ENCODE measurements at regions not wholly inside any gene's neighbourhood (a gene's known extent, or its start where the extent isn't known, plus 50 kb on each side); places are given as distances from the start of the nearest gene placed in this dataset.
"Not testable (repeated sequence)": the region's sequence is repeated elsewhere in the genome, so short reads cannot be mapped to it uniquely, and the experiment has no call there.

DNA sequence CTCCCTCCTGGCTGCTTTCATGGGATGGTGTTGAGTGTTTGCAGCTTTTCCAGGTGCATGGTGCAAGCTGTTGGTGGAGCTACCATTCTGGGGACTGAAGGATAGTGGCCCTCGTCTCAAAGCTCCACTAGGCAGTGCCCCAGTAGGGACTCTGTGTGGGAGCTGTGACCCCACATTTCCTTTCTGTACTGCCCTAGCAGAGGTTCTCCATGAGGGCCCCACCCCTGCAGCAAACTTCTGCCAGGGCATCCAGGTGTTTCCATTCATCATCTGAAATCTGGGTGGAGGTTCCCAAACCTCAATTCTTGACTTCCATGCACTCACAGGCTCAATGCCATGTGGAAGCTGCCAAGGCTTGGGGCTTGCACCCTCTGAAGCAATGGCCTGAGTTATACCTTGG lies 72.7 kb upstream of the S1PR3 start:
- intact Hi-C loops (cut with micrococcal nuclease): not testable (repeated sequence)

- intact Hi-C loops (cut with micrococcal nuclease): no loop called here
Observed at GRCh38 chr9:88920645-88921044, 70.6 kb upstream of the S1PR3 start.

DNA sequence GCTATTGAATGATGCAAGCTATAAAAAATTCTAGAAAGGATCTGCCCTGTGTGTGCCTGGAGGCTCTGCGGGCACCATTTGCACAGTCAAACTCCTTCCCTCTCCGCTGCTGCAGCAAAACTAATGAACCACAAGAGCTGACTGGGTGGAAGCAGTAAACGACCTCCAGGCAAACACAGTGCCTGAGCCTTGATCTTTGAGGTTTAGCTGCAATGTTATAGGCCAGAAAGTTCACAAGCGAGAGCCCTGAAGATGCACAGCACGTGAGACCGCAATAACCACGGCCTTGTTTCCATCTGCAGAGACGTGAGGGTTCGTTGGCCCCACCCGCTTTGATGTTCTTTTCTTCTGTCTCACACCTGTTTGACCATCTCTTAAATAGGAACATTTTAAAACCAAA lies 69.2 kb upstream of the S1PR3 start:
- intact Hi-C loops (cut with micrococcal nuclease): no loop called here

GRCh38 chr9:88923092-88923491 lies 68.2 kb upstream of the S1PR3 start:
- intact Hi-C loops (cut with micrococcal nuclease): no loop called here

- intact Hi-C loops (cut with micrococcal nuclease): no loop called here
Observed at GRCh38 chr9:88923653-88924288, 67.5 kb upstream of the S1PR3 start.

- intact Hi-C loops (cut with micrococcal nuclease): no loop called here
Observed at GRCh38 chr9:88925481-88925880, 65.8 kb upstream of the S1PR3 start.

- intact Hi-C loops (cut with micrococcal nuclease): no loop called here
Observed at GRCh38 chr9:88926781-88927505, 64.3 kb upstream of the S1PR3 start.

DNA sequence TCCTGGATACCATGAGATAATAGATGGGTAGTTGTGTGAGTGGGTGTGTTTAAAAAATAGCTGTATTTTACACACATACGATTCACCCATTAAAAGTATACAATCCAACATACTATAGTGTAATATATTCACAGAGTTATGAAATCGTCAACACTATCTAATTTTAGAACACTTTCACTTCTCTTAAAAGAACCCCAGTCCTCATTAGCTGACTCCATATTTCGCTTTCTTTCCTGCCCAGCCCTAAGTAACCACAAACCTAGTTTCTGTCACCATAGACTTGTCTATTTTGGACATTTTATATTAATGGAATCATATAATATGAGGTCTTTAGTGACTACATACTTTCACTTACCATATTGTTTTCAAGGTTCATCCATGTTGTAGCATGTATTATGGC lies 63.8 kb upstream of the S1PR3 start:
- intact Hi-C loops (cut with micrococcal nuclease): no loop called here

DNA sequence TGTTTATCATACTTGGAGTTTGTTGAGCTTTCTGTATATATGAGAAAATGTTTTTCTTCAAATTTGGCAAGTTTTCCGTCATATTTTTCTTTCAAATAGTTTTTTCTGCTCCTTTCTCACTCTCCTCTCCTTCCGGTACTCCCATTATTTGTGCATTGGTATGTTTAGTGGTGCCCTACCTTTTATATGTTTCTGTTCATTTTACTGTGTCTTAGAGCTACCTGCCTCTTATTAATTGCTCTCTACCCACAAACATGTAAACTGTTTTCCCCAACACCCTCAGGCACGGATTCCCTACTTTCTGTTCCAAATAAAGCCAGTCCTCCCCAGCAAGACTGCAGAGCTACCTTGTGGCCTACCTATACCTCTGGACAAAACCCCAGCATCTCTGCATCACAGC lies 60.6 kb upstream of the S1PR3 start:
- intact Hi-C loops (cut with micrococcal nuclease): no loop called here

GRCh38 chr9:88932766-88933165 lies 58.5 kb upstream of the S1PR3 start:
- intact Hi-C loops (cut with micrococcal nuclease): no loop called here

DNA sequence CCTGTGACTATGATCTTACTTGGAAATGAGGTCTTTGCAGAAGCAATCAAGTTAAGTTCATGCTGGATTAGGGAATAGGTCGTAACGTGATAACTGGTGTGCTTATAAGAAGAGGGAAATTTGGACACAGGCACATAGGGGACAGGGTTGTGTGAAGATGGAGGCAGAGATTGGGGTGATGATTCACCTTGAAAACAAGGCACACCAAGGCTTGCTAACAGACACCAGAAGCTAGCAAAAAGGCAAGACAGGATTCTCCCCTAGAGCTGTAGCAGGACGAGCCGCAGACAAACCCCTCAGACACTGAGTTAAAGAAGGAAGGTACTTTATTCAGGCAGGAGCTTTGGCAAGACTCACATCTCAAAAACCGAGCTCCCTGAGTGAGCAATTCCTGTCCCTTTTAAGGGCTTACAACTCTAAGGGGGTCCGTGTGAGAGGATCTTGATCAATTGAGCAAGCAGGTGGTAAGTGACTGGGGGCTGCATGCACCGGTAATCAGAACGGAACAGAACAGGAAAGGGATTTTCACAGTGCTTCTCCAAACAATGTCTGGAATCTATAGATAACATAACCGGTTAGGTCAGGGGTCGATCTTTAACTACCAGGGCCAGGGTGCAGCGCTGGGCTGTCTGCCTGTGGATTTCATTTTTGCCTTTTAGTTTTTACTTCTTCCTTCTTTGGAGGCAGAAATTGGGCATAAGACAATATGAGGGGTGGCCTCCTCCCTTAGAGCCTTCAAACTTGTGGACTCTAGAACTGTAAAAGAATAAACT lies 57.5 kb upstream of the S1PR3 start:
- intact Hi-C loops (cut with micrococcal nuclease): no loop called here

DNA sequence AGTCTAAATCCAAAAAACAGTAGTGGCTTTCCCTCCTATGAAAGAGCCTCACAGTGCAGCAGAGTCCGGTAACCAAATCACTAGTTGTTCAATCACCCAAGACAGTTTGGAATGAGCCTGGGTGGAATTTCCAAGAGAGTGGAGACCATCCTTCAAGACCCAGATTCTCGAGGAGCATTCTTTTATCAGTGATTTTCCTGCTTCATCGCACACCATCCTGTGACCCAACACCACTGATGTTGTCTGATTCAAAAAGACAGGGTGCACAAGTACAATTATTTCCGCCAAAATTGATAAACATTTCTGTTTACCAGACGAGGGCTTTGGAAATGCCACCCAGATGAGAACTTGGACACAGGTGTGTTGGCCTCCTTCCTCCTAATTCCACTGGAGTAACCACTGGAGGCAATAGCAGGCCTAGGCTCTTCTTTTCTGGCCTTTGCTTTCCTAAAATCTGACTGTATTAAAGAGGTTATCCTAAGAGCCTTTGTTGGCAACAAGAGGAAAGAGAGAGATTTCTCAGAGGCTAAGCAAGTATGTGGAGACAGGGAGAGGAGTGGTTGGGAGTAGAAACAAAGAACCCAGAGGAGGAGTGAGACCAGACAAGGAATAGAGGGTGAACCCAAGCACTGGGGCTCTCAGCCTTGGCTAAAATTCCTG lies 56.3 kb upstream of the S1PR3 start:
- intact Hi-C loops (cut with micrococcal nuclease): no loop called here

DNA sequence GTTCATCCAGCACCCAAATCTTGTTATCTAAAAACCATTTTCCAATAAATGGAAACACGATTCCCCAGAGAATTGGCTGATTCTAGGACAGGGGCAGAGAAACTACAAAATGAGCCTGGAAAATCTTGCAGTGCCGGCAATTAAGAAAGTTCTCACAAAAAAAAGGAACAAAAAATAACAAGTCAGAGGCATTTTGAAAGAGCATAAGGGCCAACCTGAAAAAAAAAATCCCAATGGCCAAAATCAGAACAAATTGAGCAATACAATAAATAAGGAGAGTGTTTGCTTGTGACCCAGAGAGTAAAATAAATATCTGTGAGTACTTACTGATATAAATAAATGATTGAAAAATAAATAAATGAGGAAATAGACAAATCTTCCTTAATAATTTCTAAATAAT lies 55.1 kb upstream of the S1PR3 start:
- intact Hi-C loops (cut with micrococcal nuclease): no loop called here

DNA sequence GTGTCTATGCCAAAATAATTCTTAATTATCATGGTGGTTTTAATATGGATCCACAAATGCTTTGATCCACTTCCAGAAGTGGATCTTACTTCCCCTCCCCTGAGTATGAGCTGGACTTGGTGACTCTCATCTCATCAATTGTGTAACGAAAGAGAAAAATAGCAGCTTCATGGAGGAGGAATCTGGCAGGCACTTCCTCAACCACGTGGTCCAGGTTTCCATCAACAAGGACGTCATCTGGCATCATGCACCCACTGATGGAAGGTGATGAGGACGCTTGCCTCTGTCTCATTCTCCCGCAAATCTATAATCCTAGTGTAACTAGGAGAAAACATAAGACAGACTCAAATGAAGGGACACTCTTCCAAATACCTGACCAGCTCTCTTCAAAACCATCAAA lies 54.6 kb upstream of the S1PR3 start:
- intact Hi-C loops (cut with micrococcal nuclease): no loop called here

DNA sequence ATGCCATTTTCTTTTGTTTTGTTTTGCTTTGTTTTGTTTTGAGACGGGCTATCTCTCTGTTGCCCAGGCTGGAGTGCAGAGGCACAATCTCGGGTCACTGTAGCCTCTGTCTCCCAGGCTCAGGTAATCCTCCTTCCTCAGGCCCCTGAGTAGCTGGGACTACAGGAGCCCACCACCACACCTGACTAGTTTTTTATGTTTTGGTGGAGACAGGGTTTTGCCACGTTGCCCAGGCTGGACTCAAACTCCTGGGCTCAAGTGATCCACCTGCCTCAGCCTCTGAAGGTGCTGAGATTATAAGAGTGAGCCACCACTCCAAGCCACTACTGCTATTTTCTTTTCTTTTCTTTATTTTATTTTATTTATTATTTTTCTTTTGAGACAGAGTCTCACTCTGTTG lies 54.0 kb upstream of the S1PR3 start:
- intact Hi-C loops (cut with micrococcal nuclease): no loop called here

DNA sequence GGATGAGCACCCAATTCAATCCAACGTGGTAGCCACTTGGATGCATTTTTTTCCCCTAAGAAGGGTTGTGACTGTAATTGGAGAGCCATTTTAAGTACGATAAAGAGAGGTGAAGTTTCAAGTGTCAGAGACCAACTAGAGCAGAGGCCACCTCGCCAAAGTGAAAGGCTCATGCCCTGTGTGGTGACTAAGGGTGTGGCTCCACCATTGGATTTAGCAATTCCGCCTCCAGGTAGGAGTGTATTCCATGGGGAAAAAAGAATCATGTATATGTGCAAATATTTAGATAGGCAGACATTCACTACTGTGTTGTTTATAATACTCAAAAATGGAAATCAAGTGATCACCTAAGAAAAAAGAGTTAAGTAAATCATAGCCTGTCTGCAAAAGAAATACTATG lies 53.1 kb upstream of the S1PR3 start:
- intact Hi-C loops (cut with micrococcal nuclease): no loop called here
